ENCODE measurements at regions not wholly inside any gene's neighbourhood (a gene's known extent, or its start where the extent isn't known, plus 50 kb on each side); places are given as distances from the start of the nearest gene placed in this dataset.

- no peak for TF ChIP-seq CTCF (conservative IDR thresholded peaks at IDR 0.05; ENCODE audit: low read depth, low read length)
- TF ChIP-seq EZH2 (IDR thresholded peaks at IDR 0.05; ENCODE audit: borderline replicate concordance, low read depth, low read length, poor library complexity, severe bottlenecking) = no peak
These were observed 703.4 kb downstream of the EPHA7 start for GRCh38 chr6:92715991-92716390.

Data from A673 (cell line).